Osteoblast (primary cell): ENCODE measurements at regions not wholly inside any gene's neighbourhood (a gene's known extent, or its start where the extent isn't known, plus 50 kb on each side); places are given as distances from the start of the nearest gene placed in this dataset. TPM values are rescaled to one million over a fixed set of nuclear protein-coding genes. Genes with fewer than 3 reads are reported as not detected.

Experiments
- DNase-seq: peaks from one replicate; pipeline ENCODE4 v3.0.0; 2011; ENCODE audit warnings: low spot score, mixed read lengths; ENCODE audit not compliant: insufficient read length; ENCODE audit errors: missing footprints
- H2AFZ ChIP-seq: 2 replicates; pipeline ENCODE4 v1.6.0; 2011; ENCODE audit warnings: mild to moderate bottlenecking, low read length
- H3K27ac ChIP-seq: 2 replicates; pipeline ENCODE4 v1.5.1; 2011; ENCODE audit warnings: mild to moderate bottlenecking, low read depth, low read length, moderate library complexity
- H3K27me3 ChIP-seq: 2 replicates; pipeline ENCODE4 v1.6.0; 2012; ENCODE audit warnings: mild to moderate bottlenecking, control low read depth, inconsistent platforms, low read length, moderate library complexity; ENCODE audit not compliant: insufficient read depth
- H3K36me3 ChIP-seq: 2 replicates; pipeline ENCODE4 v1.5.1; 2011; ENCODE audit warnings: mild to moderate bottlenecking, low read length, control low read depth, moderate library complexity; ENCODE audit not compliant: insufficient read depth
- H3K4me1 ChIP-seq: 2 replicates; pipeline ENCODE4 v1.5.1; 2011; ENCODE audit warnings: mild to moderate bottlenecking, low read length, control low read depth, moderate library complexity; ENCODE audit not compliant: insufficient read depth
- H3K4me2 ChIP-seq: 2 replicates; pipeline ENCODE4 v1.6.0; 2011; ENCODE audit warnings: mild to moderate bottlenecking, low read length; ENCODE audit not compliant: insufficient read depth
- H3K4me3 ChIP-seq: fragments of 200-600 bp; sonication (generic); 3 replicates; pipeline ENCODE4 v1.5.1; 2012; ENCODE audit warnings: mild to moderate bottlenecking, low read length, inconsistent platforms; ENCODE audit not compliant: insufficient read depth
- H3K79me2 ChIP-seq: 2 replicates; pipeline ENCODE4 v1.6.0; 2012; ENCODE audit warnings: mild to moderate bottlenecking, low read length, control low read depth, inconsistent platforms; ENCODE audit not compliant: insufficient read depth
- H3K9me3 ChIP-seq: 2 replicates; pipeline ENCODE4 v1.5.1; 2011; ENCODE audit warnings: low read depth, low read length, control low read depth
- H4K20me1 ChIP-seq: 2 replicates; pipeline ENCODE4 v1.6.0; 2012; ENCODE audit warnings: mild to moderate bottlenecking, low read length, control low read depth; ENCODE audit not compliant: insufficient read depth
- CTCF ChIP-seq: IDR thresholded peaks from 2 replicates; pipeline ENCODE4 v1.5.1; 2011; ENCODE audit warnings: mild to moderate bottlenecking, low read depth, low read length, moderate library complexity; ENCODE audit errors: extremely low read depth
- small RNA-seq: library from RNA; depleted of rRNA; stranded (forward); fragments of <200 nt; gene quantifications from one replicate; pipeline ENCODE3, GENCODE V24; 2012

DNA sequence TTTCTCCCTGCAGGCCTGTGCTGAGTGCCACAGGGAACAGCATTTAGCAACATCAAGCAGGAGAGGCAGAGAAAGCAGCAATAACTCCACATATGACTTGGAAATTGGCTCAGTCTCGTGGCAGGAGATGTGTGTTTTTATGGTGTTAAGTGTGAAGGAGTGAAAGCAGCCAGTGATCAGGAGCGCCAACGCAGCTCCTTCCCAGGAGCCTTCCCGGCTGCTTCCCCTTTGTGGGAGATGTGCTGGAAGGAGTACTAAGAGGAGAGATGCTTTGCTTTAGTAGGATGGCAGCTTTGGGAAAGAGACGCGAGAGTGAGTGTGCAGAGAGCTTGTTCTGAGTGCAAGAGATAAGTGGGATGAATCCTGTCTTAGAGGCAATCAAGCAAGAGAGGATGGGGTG is 54.7 kb upstream of the KIRREL3 start:
- Histone ChIP-seq H3K27ac (no peak overlapping the region), H4K20me1 (no peaks in the 10 kb centered on the region), H3K36me3 (no peaks in the 10 kb centered on the region), H3K27me3 (no peaks in the 10 kb centered on the region), H3K9me3 (no peaks in the 10 kb centered on the region), H3K4me1 (no peaks in the 10 kb centered on the region), H2AFZ (no peak overlapping the region), H3K4me2 (no peak overlapping the region), H3K79me2 (no peaks in the 10 kb centered on the region), H3K4me3 (no peak overlapping the region)
- DNase-seq: no peak
- TF ChIP-seq CTCF: no peak

- Histone ChIP-seq H3K79me2 (no peaks in the 10 kb centered on the region), H3K27me3 (no peaks in the 10 kb centered on the region), H2AFZ (no peak overlapping the region), H3K4me3 (no peak overlapping the region), H3K36me3 (no peaks in the 10 kb centered on the region), H3K4me1 (no peaks in the 10 kb centered on the region), H4K20me1 (no peaks in the 10 kb centered on the region), H3K4me2 (no peak overlapping the region), H3K9me3 (no peaks in the 10 kb centered on the region), H3K27ac (no peak overlapping the region)
- TF ChIP-seq CTCF: no peak
- DNase-seq: no peak
Measured at GRCh38 chr11:127054153-127054552, 53.6 kb upstream of the KIRREL3 start.

DNA sequence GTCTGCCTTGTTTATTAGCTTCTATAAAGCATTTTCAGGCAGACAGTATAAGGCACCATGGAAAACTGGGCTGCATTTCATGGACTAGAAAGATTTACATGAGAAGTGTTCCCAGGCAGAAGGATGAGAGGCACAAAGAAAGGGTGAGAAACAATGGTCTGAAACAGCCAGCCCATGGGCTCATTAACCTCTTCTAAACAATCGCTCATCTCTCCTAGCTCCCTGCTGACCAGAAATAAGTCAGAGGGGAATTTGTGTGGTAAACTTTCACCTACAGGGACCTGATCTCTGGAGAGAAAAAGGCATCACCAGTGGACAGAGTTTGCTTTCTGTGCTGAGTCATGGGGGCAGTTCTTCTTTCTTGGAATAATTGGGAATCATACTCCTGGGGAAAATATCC is 51.8 kb upstream of the KIRREL3 start:
- TF ChIP-seq CTCF: no peak
- Histone ChIP-seq H3K4me2 (no peak overlapping the region), H3K79me2 (no peaks in the 10 kb centered on the region), H3K4me1 (no peaks in the 10 kb centered on the region), H3K36me3 (no peaks in the 10 kb centered on the region), H3K4me3 (no peak overlapping the region), H3K9me3 (no peaks in the 10 kb centered on the region), H3K27me3 (no peaks in the 10 kb centered on the region), H3K27ac (no peak overlapping the region), H4K20me1 (no peaks in the 10 kb centered on the region), H2AFZ (no peak overlapping the region)
- DNase-seq: no peak

Small RNA genes lying in the stretch of these regions (small RNA-seq; reads per million reads assigned to genes)
- not detected for gene RN7SKP279
